NCI-H460 (cell line): ENCODE measurements at regions not wholly inside any gene's neighbourhood (a gene's known extent, or its start where the extent isn't known, plus 50 kb on each side); places are given as distances from the start of the nearest gene placed in this dataset.

Experiments
- small RNA-seq, 2 experiments: library from RNA; depleted of rRNA; stranded (forward); fragments of <200 nt; gene quantifications; one replicate each; pipeline ENCODE3, GENCODE V24; 2014

Small RNAs in the stretch of these regions (small RNA-seq; reads per million reads assigned to genes)
- 0 reads per million in 2 experiments for gene RF00263
- gene RF00411, result 0.04 to 0.47 reads per million in 2 experiments
- 0 reads per million in 2 experiments for gene RF00440
- 0 reads per million in 2 experiments for gene RF02271
- gene RPL18AP17, result 0 reads per million in 2 experiments
